T-helper 2 cell treated with Interferon-gamma antibody and Interleukin-4, amounts not matched to agents 5 μg/mL and 100 μg/mL, for 36 hours (primary cell): ENCODE measurements at regions not wholly inside any gene's neighbourhood (a gene's known extent, or its start where the extent isn't known, plus 50 kb on each side); places are given as distances from the start of the nearest gene placed in this dataset.
"Not testable (repeated sequence)": the region's sequence is repeated elsewhere in the genome, so short reads cannot be mapped to it uniquely, and the experiment has no call there.

Experiments used
- DNase-seq: peaks from one replicate; pipeline ENCODE4 v3.0.0; 2021; ENCODE audit warnings: low spot score
- H3K27ac Mint-ChIP-seq: one replicate; pipeline ENCODE4 v1.8.0; 2021; ENCODE audit warnings: mild to moderate bottlenecking, mixed read lengths
- H3K27me3 Mint-ChIP-seq: one replicate; pipeline ENCODE4 v1.8.0; 2021; ENCODE audit warnings: low read depth, mixed read lengths
- H3K36me3 Mint-ChIP-seq: one replicate; pipeline ENCODE4 v1.8.0; 2021; ENCODE audit warnings: low read depth, mixed read lengths
- H3K4me1 Mint-ChIP-seq: one replicate; pipeline ENCODE4 v1.8.0; 2021; ENCODE audit warnings: low read depth, mixed read lengths
- H3K4me3 Mint-ChIP-seq: one replicate; pipeline ENCODE4 v1.8.0; 2022; ENCODE audit warnings: mild to moderate bottlenecking, moderate library complexity, mixed read lengths
- H3K9me3 Mint-ChIP-seq: one replicate; pipeline ENCODE4 v1.8.0; 2021; ENCODE audit warnings: mixed read lengths

DNA sequence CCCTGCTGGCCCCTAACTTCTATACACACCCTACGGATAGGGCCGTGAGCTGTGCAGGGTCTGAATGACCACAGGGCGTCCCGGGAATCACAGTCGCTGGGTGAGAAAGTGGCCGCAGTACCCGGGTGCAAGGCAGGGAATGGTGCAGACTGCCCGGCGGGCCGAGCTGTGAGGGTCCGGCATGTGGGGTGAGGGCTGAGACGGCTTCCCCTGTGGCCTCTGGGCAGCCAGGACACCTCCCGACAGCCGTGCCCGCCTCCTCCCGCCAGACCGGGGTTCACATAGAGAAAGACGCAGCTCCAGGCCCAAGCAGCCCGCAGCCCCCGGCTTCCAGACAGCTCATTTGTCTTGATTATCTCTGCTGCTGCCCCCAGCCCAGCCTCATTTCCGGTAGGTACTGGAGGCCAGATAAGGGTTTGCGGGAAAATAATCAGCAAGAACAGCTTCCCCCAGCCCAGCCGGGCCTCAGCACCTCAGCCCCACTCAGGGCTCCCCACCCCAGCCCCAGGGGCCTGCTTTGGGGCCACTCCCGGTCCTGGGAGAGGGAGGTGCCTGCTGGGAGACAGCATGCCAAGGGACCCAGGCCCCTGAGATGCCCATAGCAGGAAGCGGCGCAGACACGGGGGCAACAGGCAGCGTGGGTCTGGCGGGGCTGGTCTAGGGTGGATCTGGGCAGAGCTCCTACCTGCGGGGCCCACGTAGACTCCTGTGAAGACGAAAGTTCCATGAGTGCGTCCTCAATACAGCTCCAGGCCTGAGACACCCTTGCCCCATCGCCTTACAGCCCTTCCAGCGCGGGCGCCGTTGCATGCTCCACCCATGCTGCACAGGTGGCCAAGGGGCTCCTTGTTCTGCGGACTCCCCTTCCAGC, 123.1 kb downstream of the BRD1 start:
- Mint-ChIP-seq H3K9me3 (peaks cover 13% of the 10 kb centered on the region), H3K4me3 (no peak overlapping the region), H3K36me3 (no peaks in the 10 kb centered on the region), H3K27ac (no peak overlapping the region), H3K4me1 (no peaks in the 10 kb centered on the region), H3K27me3 (peaks cover 17% of the 10 kb centered on the region)
- no peak for DNase-seq

DNA sequence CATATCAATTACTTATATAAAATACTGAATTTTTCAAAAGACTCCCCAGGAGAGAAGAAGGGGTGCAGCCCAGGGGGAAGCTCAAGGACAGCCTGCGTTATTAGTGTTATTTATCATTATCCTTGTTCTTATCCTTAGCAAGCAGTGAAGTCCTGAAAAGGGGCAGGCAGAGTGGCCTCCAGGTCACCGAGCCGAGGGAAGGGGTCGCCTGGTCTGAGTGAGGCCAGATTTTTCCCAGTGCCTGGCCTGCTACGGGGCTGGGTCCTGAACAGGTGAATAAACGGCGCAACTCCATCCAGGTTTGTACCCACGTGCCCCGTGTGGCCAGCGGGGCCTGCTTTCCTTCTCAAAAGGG, 123.7 kb downstream of the BRD1 start:
- H3K9me3 Mint-ChIP-seq = peaks cover 13% of the 10 kb centered on the region
- peaks cover 17% of the 10 kb centered on the region for H3K27me3 Mint-ChIP-seq
- no peaks in the 10 kb centered on the region for H3K36me3 Mint-ChIP-seq
- no peak overlapping the region for H3K27ac Mint-ChIP-seq
- no peaks in the 10 kb centered on the region for H3K4me1 Mint-ChIP-seq
- no peak for DNase-seq
- no peak overlapping the region for H3K4me3 Mint-ChIP-seq

DNA sequence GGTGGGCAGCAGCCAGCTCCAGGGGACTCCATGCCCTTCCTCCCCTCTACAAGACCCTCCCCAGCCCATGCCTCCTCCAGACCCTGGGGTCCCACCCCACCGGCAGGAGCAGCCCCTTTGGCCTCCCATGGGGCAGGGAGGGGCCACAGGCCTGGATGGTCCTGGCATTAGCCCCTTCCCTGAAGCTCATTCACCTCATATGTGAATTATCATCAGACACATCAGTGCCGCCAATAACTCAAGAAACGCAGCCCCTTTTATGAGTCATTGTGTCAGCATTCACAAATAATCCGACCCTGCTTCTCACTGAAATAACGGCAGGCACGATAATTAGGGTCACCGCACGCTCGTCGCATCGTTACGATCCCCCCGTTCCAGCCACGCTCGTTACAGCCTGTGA, 124.2 kb downstream of the BRD1 start:
- Mint-ChIP-seq H3K9me3 (peaks cover 13% of the 10 kb centered on the region), H3K27ac (no peak overlapping the region), H3K4me3 (no peak overlapping the region), H3K4me1 (no peaks in the 10 kb centered on the region), H3K36me3 (no peaks in the 10 kb centered on the region), H3K27me3 (peaks cover 17% of the 10 kb centered on the region)
- no peak for DNase-seq

DNA sequence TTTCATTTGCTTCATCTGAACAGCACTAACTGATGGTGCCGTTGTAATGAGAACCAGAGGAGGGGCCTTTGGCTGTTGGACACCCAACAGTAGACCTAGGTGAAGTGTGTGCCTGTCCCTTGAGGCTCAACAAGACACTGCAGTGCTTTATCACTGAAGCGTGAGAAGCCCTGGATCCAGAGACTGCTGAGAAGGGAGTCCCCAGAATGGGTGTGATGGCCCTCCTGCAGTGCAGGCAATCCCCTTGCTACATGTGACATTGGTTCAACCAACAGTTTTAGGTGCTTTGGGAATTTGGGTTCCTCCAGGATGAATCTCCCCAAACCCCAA, 125.6 kb downstream of the BRD1 start:
- no peaks in the 10 kb centered on the region for H3K4me1 Mint-ChIP-seq
- H3K36me3 Mint-ChIP-seq = no peaks in the 10 kb centered on the region
- no peak overlapping the region for H3K27ac Mint-ChIP-seq
- no peak for DNase-seq
- H3K27me3 Mint-ChIP-seq = peaks cover 14% of the 10 kb centered on the region
- no peak overlapping the region for H3K4me3 Mint-ChIP-seq
- peaks cover 25% of the 10 kb centered on the region for H3K9me3 Mint-ChIP-seq

DNA sequence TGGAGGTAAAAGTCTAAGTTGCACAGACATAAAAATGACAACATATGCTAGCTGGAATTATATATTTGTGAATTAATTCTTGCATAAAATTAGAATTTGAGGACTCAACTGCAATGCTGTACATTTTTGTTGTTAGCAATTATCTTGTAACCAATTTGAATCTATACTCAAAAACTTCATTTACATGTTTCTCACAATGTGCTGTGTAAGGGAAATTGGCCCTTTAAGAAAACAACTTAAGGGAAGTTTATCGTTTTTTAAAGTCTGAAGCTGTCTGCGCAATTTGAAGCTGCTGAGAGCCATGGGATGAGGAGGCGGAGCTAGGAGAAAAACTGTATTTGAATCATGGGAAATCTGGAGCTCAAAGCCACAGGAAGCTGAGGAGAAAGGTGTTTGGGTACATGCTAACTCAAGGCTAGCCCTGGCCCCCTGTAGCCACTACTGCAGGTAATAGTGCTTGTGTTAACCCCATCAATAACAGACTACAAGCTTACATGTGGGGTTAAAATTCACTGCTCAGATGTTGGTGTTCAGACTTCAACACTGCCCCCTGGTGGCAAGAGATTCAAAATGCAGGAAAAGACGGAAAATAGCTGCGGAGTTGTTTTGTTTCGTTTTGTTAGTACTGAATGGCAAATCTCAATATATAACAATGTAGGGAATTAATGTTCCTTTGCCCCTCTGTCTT, 126.1 kb downstream of the BRD1 start:
- Mint-ChIP-seq H3K27me3 (peaks cover 14% of the 10 kb centered on the region), H3K27ac (no peak overlapping the region), H3K4me3 (no peak overlapping the region), H3K36me3 (no peaks in the 10 kb centered on the region), H3K4me1 (no peaks in the 10 kb centered on the region), H3K9me3 (peaks cover 27% of the 10 kb centered on the region)
- no peak for DNase-seq

DNA sequence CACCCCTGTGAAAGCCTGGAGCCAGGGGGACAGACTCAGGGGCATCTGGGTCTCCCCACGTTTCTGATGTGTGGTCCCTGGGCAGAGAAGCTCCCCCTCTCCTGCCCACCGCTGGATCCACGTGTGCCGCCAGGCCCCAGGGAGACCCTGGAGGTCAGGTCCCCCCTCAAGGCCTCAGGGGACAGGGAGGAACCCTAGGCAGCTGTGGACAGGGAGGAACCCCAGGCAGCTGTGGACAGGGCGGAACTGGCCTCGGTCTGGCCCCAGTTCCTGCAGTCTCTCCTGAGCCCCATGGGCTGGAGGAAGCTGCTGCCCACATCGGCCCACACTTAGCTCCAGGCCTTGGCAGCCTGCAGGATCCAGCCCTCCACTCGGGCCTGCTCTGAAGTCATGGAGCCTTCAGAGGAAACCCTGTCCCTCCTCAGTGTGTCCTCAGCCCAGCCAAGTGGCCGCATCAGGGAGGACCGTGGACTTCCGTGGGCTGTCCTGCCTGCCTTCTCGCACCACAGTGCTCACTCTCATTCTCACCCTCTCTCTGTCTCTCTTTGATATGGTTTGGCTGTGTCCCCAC, 127.7 kb downstream of the BRD1 start:
- Mint-ChIP-seq H3K4me1 (no peaks in the 10 kb centered on the region), H3K9me3 (peaks cover 27% of the 10 kb centered on the region), H3K27me3 (peaks cover 9% of the 10 kb centered on the region), H3K4me3 (no peak overlapping the region), H3K36me3 (no peaks in the 10 kb centered on the region), H3K27ac (no peak overlapping the region)
- no peak for DNase-seq

DNA sequence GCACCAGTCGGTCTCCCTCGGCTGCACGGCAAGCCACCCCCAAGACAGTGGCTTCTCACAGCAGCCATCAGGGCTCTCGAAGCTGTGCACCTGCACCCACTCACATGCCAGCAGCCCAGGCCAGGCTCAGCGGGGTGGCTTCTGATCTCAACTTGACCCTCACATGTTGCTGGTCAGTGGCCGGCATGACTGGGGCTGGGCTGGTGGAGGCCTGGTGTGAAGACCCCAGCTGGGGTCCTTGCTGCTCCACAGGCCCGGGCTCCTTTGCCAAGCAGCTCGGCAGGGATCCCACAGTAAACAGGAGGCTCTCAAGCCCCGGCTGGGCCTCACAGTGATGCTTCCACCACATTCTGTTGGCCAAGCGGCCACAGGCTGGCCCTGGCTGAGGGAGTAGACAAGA, 128.2 kb downstream of the BRD1 start:
- H3K36me3 Mint-ChIP-seq = no peaks in the 10 kb centered on the region

DNA sequence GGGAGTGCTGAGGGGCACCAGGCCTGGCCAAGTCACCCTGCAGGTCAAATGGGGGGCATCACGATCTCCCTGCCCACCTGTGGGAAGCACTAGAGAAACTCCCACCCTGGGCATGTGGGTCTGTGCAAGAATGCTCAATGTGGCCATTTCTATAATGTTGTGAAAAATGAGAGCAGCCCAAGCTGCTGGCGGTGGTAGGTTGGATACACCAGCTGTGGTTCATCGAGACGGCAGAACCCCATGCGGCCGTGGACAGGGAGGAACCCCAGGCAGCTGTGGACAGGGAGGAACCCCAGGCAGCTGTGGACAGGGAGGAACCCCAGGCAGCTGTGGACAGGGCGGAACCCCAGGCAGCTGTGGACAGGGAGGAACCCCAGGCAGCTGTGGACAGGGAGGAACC, 129.1 kb downstream of the BRD1 start:
- not testable (repeated sequence) for H3K4me3 Mint-ChIP-seq, H3K27ac Mint-ChIP-seq, H3K36me3 Mint-ChIP-seq, DNase-seq, H3K27me3 Mint-ChIP-seq, H3K4me1 Mint-ChIP-seq
- H3K9me3 Mint-ChIP-seq = peaks cover 25% of the 10 kb centered on the region

More for the DNA sequence above, 128.2 kb downstream of the BRD1 start:
- Mint-ChIP-seq H3K4me3 (no peak overlapping the region), H3K27ac (no peak overlapping the region), H3K27me3 (peaks cover 9% of the 10 kb centered on the region), H3K9me3 (peaks cover 27% of the 10 kb centered on the region), H3K4me1 (no peaks in the 10 kb centered on the region)
- DNase-seq = no peak

DNA sequence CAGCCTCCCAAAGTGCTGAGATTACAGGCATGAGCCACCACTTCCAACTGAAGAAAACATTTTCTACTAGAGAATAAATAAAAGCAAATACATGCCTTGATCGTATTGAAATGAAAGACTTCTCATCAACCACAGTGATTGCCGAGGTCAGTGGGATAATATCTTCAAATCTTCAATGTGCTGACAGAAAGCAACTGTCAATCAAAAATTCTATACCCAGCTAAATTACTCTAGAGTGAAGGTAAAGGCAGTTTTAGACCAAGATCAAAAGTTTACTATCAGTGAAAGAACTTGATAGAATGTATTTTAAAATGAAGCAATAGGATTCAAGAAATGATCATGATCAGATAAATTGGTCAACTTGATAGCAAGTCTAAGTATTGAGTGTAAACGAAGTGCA, 130.6 kb downstream of the BRD1 start:
- H3K9me3 Mint-ChIP-seq = peaks cover 21% of the 10 kb centered on the region
- no peak for DNase-seq
- no peak overlapping the region for H3K4me3 Mint-ChIP-seq
- no peak overlapping the region for H3K27ac Mint-ChIP-seq
- H3K4me1 Mint-ChIP-seq = no peaks in the 10 kb centered on the region
- H3K27me3 Mint-ChIP-seq = no peaks in the 10 kb centered on the region
- H3K36me3 Mint-ChIP-seq = no peaks in the 10 kb centered on the region

DNA sequence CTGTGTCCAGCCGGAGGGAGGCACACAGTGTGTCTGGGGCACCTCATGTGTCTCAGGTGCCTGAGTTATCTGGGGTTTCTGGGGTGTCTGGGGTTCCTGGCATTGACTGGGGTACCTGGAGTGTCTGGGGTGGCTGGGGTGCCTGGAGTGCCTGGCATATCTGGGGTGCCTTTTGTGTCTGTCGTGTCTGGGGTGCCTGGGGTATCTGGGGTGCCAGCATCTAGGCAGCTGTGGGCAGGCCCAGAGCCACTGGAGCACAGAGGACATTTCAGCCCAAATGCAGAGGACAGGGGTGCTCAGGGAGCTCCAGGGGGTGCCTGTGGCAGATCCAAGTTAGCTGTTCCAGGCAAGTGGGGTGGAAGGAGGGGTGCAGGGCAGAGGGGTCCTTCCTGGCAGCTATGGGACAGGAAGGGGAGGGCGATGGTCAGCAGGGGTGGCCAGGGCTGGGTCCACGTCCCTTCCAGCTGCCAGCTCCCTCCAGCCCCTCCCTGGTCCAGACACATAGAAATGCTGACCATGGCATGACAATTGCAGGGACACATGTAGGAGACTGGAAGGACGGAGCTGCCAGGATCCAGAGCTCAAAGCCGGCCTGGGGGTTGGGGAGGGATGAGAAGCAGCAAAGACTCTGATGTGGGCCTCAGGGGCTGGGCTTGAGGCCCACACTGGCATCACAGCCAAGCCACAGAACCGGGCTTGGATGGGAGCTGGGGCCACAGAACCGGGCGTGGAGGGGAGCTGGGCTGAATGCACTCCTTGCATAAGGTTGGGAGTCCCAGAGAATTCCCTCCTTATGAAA, 133.0 kb downstream of the BRD1 start:
- Mint-ChIP-seq H3K4me1 (no peaks in the 10 kb centered on the region), H3K27me3 (no peaks in the 10 kb centered on the region), H3K4me3 (no peak overlapping the region), H3K36me3 (no peaks in the 10 kb centered on the region), H3K9me3 (peaks cover 15% of the 10 kb centered on the region), H3K27ac (no peak overlapping the region)
- no peak for DNase-seq

DNA sequence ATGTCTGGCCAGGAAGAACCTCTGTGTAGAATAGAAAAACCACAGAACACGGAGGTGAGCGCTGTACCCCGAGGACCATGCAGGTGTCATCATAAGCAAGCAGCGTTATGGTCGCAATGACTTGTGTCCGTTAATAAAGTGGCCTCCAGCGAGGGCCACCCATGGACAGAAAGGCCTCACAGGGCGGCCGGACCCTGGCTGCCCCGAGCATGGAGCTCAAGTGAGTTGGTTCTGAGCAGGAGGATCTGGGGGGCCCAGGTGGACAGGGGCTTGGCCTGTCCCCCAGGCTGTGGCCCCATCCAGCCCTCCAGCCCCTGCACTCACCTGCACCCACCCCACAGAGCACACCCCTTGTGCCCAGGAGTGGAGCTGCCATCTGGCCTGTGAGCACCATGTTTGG, 133.8 kb downstream of the BRD1 start:
- H3K27me3 Mint-ChIP-seq = no peaks in the 10 kb centered on the region
- no peak for DNase-seq
- no peaks in the 10 kb centered on the region for H3K36me3 Mint-ChIP-seq
- no peaks in the 10 kb centered on the region for H3K4me1 Mint-ChIP-seq
- H3K27ac Mint-ChIP-seq = no peak overlapping the region
- peaks cover 15% of the 10 kb centered on the region for H3K9me3 Mint-ChIP-seq
- H3K4me3 Mint-ChIP-seq = no peak overlapping the region

DNA sequence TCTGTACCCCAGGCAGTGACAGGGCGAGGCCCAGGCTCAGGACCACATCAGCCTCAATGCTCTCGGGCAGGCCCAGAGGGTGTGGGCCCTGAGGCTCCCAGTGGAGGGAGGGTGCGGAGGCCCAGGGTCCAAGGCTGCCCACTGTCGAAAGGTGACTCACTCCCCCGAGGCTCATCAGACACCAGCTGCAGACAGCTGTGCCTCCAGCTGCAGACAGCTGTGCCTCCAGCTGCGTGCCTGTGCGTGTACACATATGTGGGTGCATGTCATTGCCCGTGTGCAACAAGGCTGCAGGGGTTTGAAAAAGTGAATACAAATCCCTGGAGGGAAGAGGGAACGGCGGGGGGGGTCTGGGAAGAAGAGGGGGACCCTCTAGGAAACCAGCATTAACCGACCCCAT, 134.3 kb downstream of the BRD1 start:
- no peak for DNase-seq
- Mint-ChIP-seq H3K27ac (no peak overlapping the region), H3K4me3 (no peak overlapping the region), H3K27me3 (no peaks in the 10 kb centered on the region), H3K9me3 (peaks cover 15% of the 10 kb centered on the region), H3K36me3 (no peaks in the 10 kb centered on the region), H3K4me1 (no peaks in the 10 kb centered on the region)

DNA sequence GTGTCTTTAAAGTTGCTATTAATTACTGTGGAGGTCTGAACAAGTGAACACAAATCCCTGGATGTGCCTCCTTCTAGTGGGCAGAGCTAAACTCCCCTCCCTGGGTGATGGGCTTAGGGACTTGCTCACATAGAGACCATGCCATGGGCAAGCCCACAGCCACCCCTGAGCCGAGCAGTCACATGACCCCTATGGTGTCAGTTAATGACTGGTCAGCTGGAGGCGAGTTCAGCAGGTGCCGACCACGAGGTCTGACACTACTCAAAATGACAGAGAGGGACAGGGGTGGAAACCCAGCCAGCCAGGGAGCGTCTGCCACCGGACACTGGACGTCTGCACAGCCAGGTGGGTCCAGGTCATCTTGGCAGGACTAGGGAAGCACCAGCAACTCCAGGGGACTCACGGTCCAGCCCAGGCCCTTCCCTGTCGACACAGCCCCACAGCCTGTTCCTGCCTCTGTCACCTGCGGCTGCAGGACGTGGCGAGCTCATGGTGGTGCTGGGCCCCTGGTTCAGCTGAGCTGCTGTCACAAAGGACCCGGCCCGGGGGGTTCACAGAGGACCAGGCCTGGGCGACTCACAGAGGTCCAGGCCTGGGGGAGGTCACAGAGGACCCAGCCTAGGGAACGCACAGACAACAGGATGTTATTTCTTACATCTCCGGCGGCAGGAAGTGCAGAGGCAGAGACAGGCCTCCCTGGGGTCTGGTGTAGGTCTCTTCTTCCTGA, 135.0 kb downstream of the BRD1 start:
- Mint-ChIP-seq H3K4me1 (no peaks in the 10 kb centered on the region), H3K4me3 (no peak overlapping the region), H3K9me3 (peaks cover 8% of the 10 kb centered on the region), H3K36me3 (no peaks in the 10 kb centered on the region), H3K27ac (no peak overlapping the region), H3K27me3 (no peaks in the 10 kb centered on the region)
- DNase-seq = no peak
